ENCODE measurements at regions not wholly inside any gene's neighbourhood (a gene's known extent, or its start where the extent isn't known, plus 50 kb on each side); places are given as distances from the start of the nearest gene placed in this dataset.

GRCh38 chr4:158995040-158995439 lies 107.8 kb upstream of the RAPGEF2 start:
- Mint-ChIP-seq H3K9me3 (no peaks in the 10 kb centered on the region), H3K36me3 (ENCODE audit: low read depth) (no peaks in the 10 kb centered on the region), H3K27ac (no peak overlapping the region), H3K4me3 (no peak overlapping the region), H3K27me3 (peaks cover 2% of the 10 kb centered on the region), H3K4me1 (no peaks in the 10 kb centered on the region)
- CTCF ChIA-PET = interaction anchor here (0.6 kb wide), 1 partner anchor 466 kb away, joined by 4 read pairs; no protein-coding TSS in a partner anchor
- DNase-seq = no peak
- POLR2A ChIA-PET = no interaction called here

- Mint-ChIP-seq H3K27ac (no peak overlapping the region), H3K27me3 (peaks cover 8% of the 10 kb centered on the region), H3K36me3 (ENCODE audit: low read depth) (no peaks in the 10 kb centered on the region), H3K4me3 (no peak overlapping the region), H3K4me1 (no peaks in the 10 kb centered on the region), H3K9me3 (no peaks in the 10 kb centered on the region)
- ChIA-PET POLR2A (no interaction called here), CTCF (no interaction called here)
- no peak for DNase-seq
These were observed 106.9 kb upstream of the RAPGEF2 start for GRCh38 chr4:158995965-158996364.

- no peaks in the 10 kb centered on the region for H3K9me3 Mint-ChIP-seq
- CTCF ChIA-PET = interaction anchor here (0.6 kb wide), 1 partner anchor 118 kb away, joined by 3 read pairs; no protein-coding TSS in a partner anchor
- POLR2A ChIA-PET = no interaction called here
These were observed 106.2 kb upstream of the RAPGEF2 start for GRCh38 chr4:158996669-158997074.

GRCh38 chr4:158997660-158998349 lies 105.1 kb upstream of the RAPGEF2 start:
- H3K27ac Mint-ChIP-seq = no peak overlapping the region
- ChIA-PET POLR2A (no interaction called here), CTCF (no interaction called here)
- no peaks in the 10 kb centered on the region for H3K36me3 Mint-ChIP-seq (ENCODE audit: low read depth)
- H3K27me3 Mint-ChIP-seq = peaks cover 17% of the 10 kb centered on the region
- DNase-seq = no peak
- no peaks in the 10 kb centered on the region for H3K4me1 Mint-ChIP-seq
- no peak overlapping the region for H3K4me3 Mint-ChIP-seq
- H3K9me3 Mint-ChIP-seq = no peaks in the 10 kb centered on the region

More at GRCh38 chr4:158996669-158997074, 106.2 kb upstream of the RAPGEF2 start:
- Mint-ChIP-seq H3K36me3 (ENCODE audit: low read depth) (no peaks in the 10 kb centered on the region), H3K4me1 (no peaks in the 10 kb centered on the region), H3K27me3 (peaks cover 13% of the 10 kb centered on the region), H3K4me3 (no peak overlapping the region), H3K27ac (no peak overlapping the region)
- DNase-seq = no peak

- Mint-ChIP-seq H3K36me3 (ENCODE audit: low read depth) (no peaks in the 10 kb centered on the region), H3K4me1 (no peaks in the 10 kb centered on the region), H3K27me3 (peaks cover 20% of the 10 kb centered on the region), H3K9me3 (no peaks in the 10 kb centered on the region), H3K27ac (no peak overlapping the region), H3K4me3 (no peak overlapping the region)
- no peak for DNase-seq
- ChIA-PET POLR2A (no interaction called here), CTCF (no interaction called here)
These were observed 104.3 kb upstream of the RAPGEF2 start for GRCh38 chr4:158998624-158999023.

GRCh38 chr4:158999166-158999682 lies 103.7 kb upstream of the RAPGEF2 start:
- POLR2A ChIA-PET = no interaction called here
- no peaks in the 10 kb centered on the region for H3K9me3 Mint-ChIP-seq

GRCh38 chr4:158999849-159000248 lies 103.0 kb upstream of the RAPGEF2 start:
- no peak for DNase-seq
- H3K4me3 Mint-ChIP-seq = no peak overlapping the region
- no peaks in the 10 kb centered on the region for H3K9me3 Mint-ChIP-seq
- ChIA-PET CTCF (no interaction called here), POLR2A (no interaction called here)
- H3K27ac Mint-ChIP-seq = no peak overlapping the region
- H3K36me3 Mint-ChIP-seq (ENCODE audit: low read depth) = no peaks in the 10 kb centered on the region
- no peaks in the 10 kb centered on the region for H3K4me1 Mint-ChIP-seq
- H3K27me3 Mint-ChIP-seq = peaks cover 20% of the 10 kb centered on the region

More at GRCh38 chr4:158999166-158999682, 103.7 kb upstream of the RAPGEF2 start:
- Mint-ChIP-seq H3K4me1 (no peaks in the 10 kb centered on the region), H3K27me3 (peaks cover 20% of the 10 kb centered on the region), H3K36me3 (ENCODE audit: low read depth) (no peaks in the 10 kb centered on the region), H3K4me3 (no peak overlapping the region), H3K27ac (no peak overlapping the region)
- CTCF ChIA-PET = no interaction called here
- no peak for DNase-seq

- Mint-ChIP-seq H3K36me3 (ENCODE audit: low read depth) (no peaks in the 10 kb centered on the region), H3K9me3 (no peaks in the 10 kb centered on the region), H3K27ac (no peak overlapping the region), H3K4me1 (no peaks in the 10 kb centered on the region), H3K27me3 (peaks cover 20% of the 10 kb centered on the region), H3K4me3 (no peak overlapping the region)
- ChIA-PET CTCF (no interaction called here), POLR2A (no interaction called here)
- DNase-seq = no peak
These were observed 99.9 kb upstream of the RAPGEF2 start for GRCh38 chr4:159002950-159003349.

GRCh38 chr4:159003420-159004253 lies 99.2 kb upstream of the RAPGEF2 start:
- no peaks in the 10 kb centered on the region for H3K36me3 Mint-ChIP-seq (ENCODE audit: low read depth)
- ChIA-PET CTCF (interaction anchor here (0.6 to 0.9 kb wide), 2 partner anchors 8 to 35 kb away, joined by 3 read pairs; no protein-coding TSS in a partner anchor), POLR2A (no interaction called here)
- no peaks in the 10 kb centered on the region for H3K9me3 Mint-ChIP-seq
- no peaks in the 10 kb centered on the region for H3K4me1 Mint-ChIP-seq
- no peak for DNase-seq
- no peak overlapping the region for H3K4me3 Mint-ChIP-seq
- H3K27me3 Mint-ChIP-seq = peaks cover 20% of the 10 kb centered on the region
- no peak overlapping the region for H3K27ac Mint-ChIP-seq

- ChIA-PET POLR2A (no interaction called here), CTCF (no interaction called here)
- H3K27ac Mint-ChIP-seq = no peak overlapping the region
- H3K4me1 Mint-ChIP-seq = no peaks in the 10 kb centered on the region
- H3K27me3 Mint-ChIP-seq = peaks cover 11% of the 10 kb centered on the region
- no peaks in the 10 kb centered on the region for H3K9me3 Mint-ChIP-seq
- no peak for DNase-seq
- H3K36me3 Mint-ChIP-seq (ENCODE audit: low read depth) = no peaks in the 10 kb centered on the region
- no peak overlapping the region for H3K4me3 Mint-ChIP-seq
These were observed 96.7 kb upstream of the RAPGEF2 start for GRCh38 chr4:159006202-159006601.

GRCh38 chr4:159008671-159009070 lies 94.2 kb upstream of the RAPGEF2 start:
- ChIA-PET CTCF (no interaction called here), POLR2A (no interaction called here)
- DNase-seq = no peak
- H3K27me3 Mint-ChIP-seq = peaks cover under 1% of the 10 kb centered on the region
- H3K36me3 Mint-ChIP-seq (ENCODE audit: low read depth) = no peaks in the 10 kb centered on the region
- no peak overlapping the region for H3K27ac Mint-ChIP-seq
- no peaks in the 10 kb centered on the region for H3K4me1 Mint-ChIP-seq
- no peak overlapping the region for H3K4me3 Mint-ChIP-seq
- H3K9me3 Mint-ChIP-seq = no peaks in the 10 kb centered on the region

GRCh38 chr4:159009521-159009920 lies 93.4 kb upstream of the RAPGEF2 start:
- Mint-ChIP-seq H3K36me3 (ENCODE audit: low read depth) (no peaks in the 10 kb centered on the region), H3K9me3 (no peaks in the 10 kb centered on the region), H3K4me3 (no peak overlapping the region), H3K4me1 (no peaks in the 10 kb centered on the region), H3K27ac (no peak overlapping the region), H3K27me3 (peaks cover 2% of the 10 kb centered on the region)
- ChIA-PET POLR2A (no interaction called here), CTCF (no interaction called here)
- DNase-seq = no peak

GRCh38 chr4:159010100-159010499 lies 92.8 kb upstream of the RAPGEF2 start:
- H3K9me3 Mint-ChIP-seq = no peaks in the 10 kb centered on the region
- H3K36me3 Mint-ChIP-seq (ENCODE audit: low read depth) = no peaks in the 10 kb centered on the region
- peaks cover 2% of the 10 kb centered on the region for H3K27me3 Mint-ChIP-seq
- DNase-seq = no peak
- POLR2A ChIA-PET = no interaction called here
- H3K4me1 Mint-ChIP-seq = no peaks in the 10 kb centered on the region
- no peak overlapping the region for H3K4me3 Mint-ChIP-seq
- CTCF ChIA-PET = no interaction called here
- H3K27ac Mint-ChIP-seq = no peak overlapping the region

Measured in activated CD4-positive, alpha-beta T cell treated with anti-CD3 and anti-CD28 coated beads, Interleukin-2, amount 10 ng/mL, durations not matched to agents 7 days and 5 days (primary cell).